HL-60 (cell line): ENCODE measurements at regions not wholly inside any gene's neighbourhood (a gene's known extent, or its start where the extent isn't known, plus 50 kb on each side); places are given as distances from the start of the nearest gene placed in this dataset.

ENCODE experiments used
- DNase-seq, 2 experiments: peaks; one replicate each; pipeline ENCODE4 v3.0.0-alpha.2; 2010 to 2020; ENCODE audit warnings: low read depth in 1 of 2, low spot score in 1 of 2
- H3K27ac ChIP-seq: fragments of 250-450 bp; sonication (Bioruptor Pico); replicated peaks from 2 replicates; pipeline ENCODE4 v1.5.1; 2020; ENCODE audit warnings: mild to moderate bottlenecking, moderate library complexity
- H3K27me3 ChIP-seq: fragments of 250-450 bp; sonication (Bioruptor Pico); 2 replicates; pipeline ENCODE4 v1.5.1; 2021; ENCODE audit warnings: mild to moderate bottlenecking, moderate library complexity; ENCODE audit not compliant: insufficient read depth, poor library complexity, severe bottlenecking
- H3K4me3 ChIP-seq: replicated peaks from 2 replicates; pipeline ENCODE4 v1.5.1; 2011; ENCODE audit warnings: mild to moderate bottlenecking, control low read depth, low read length; ENCODE audit not compliant: insufficient read depth
- GABPA ChIP-seq: IDR thresholded peaks from 2 replicates; pipeline ENCODE4 v1.6.1; 2012; ENCODE audit warnings: low read depth
- POLR2AphosphoS5 ChIP-seq: IDR thresholded peaks from 2 replicates; pipeline ENCODE4 v1.6.1; 2012; ENCODE audit warnings: low read depth
- REST ChIP-seq: IDR thresholded peaks from 2 replicates; pipeline ENCODE4 v1.6.1; 2012; ENCODE audit warnings: low read depth; ENCODE audit not compliant: insufficient replicate concordance
- SPI1 ChIP-seq: IDR thresholded peaks from 2 replicates; pipeline ENCODE4 v1.6.1; 2012; ENCODE audit warnings: low read depth, mild to moderate bottlenecking, borderline replicate concordance
- TF ChIP-seq, protein P1 (sequence below): IDR thresholded peaks from one replicate; pipeline ENCODE4 v1.5.1; 2011; ENCODE audit warnings: low read length, control low read depth, inconsistent platforms; ENCODE audit not compliant: insufficient read depth

GRCh38 chr9:113651896-113652295 lies 188.4 kb downstream of the RGS3 start:
- TF ChIP-seq POLR2AphosphoS5 = no peak
- no peak for TF ChIP-seq SPI1
- TF ChIP-seq GABPA = no peak
- TF ChIP-seq REST = no peak
- TF ChIP-seq, protein P1, sequence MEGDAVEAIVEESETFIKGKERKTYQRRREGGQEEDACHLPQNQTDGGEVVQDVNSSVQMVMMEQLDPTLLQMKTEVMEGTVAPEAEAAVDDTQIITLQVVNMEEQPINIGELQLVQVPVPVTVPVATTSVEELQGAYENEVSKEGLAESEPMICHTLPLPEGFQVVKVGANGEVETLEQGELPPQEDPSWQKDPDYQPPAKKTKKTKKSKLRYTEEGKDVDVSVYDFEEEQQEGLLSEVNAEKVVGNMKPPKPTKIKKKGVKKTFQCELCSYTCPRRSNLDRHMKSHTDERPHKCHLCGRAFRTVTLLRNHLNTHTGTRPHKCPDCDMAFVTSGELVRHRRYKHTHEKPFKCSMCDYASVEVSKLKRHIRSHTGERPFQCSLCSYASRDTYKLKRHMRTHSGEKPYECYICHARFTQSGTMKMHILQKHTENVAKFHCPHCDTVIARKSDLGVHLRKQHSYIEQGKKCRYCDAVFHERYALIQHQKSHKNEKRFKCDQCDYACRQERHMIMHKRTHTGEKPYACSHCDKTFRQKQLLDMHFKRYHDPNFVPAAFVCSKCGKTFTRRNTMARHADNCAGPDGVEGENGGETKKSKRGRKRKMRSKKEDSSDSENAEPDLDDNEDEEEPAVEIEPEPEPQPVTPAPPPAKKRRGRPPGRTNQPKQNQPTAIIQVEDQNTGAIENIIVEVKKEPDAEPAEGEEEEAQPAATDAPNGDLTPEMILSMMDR = no peak
- Histone ChIP-seq H3K4me3 (no peak overlapping the region), H3K27me3 (no peaks in the 10 kb centered on the region), H3K27ac (no peak overlapping the region)
- no peak for DNase-seq

DNA sequence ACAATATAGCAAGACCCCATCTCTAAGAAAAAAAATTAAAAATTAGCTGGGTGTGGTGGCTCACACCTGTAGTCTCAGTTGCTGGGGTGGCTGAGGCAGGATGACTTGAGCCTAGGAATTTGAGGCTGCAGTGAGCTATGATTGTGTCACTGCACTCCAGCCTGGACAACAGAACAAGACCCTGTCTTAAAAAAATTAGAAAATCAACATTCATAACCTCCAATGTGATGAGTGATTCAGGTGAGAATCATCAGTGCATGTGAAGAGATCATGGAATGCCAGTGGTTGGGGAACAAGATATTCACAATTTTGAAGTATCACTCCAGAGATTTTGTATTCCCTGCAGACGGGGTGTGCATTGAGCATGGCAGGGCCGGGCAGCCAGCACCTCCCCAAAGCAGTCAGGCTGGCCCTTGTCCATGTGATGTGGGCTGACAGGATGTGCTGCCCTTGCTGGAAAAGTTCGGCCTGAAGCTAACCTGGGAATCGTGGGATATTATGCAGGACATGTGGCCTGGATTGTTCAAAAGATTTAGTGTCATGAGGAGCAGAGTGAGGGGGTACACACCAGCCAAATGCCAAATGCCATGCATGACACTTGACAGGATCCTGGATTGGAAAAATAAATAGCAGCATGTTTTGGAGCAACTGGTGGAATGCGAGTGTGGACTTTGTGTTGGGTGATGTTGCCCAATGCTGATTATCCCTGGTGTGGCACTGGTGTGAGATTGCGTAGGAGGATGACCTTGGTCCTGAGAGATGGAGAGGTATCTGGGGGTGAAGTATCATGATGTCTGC lies 189.0 kb downstream of the RGS3 start:
- H3K4me3 ChIP-seq = no peak overlapping the region
- TF ChIP-seq GABPA = no peak
- no peak for TF ChIP-seq POLR2AphosphoS5
- TF ChIP-seq, protein P1 = no peak
- TF ChIP-seq SPI1 = no peak
- no peak for TF ChIP-seq REST
- H3K27me3 ChIP-seq = no peaks in the 10 kb centered on the region
- DNase-seq = no peak
- H3K27ac ChIP-seq = no peak overlapping the region

GRCh38 chr9:113653746-113654604 lies 190.4 kb downstream of the RGS3 start:
- no peak overlapping the region for H3K27ac ChIP-seq
- no peak for DNase-seq
- no peaks in the 10 kb centered on the region for H3K27me3 ChIP-seq
- TF ChIP-seq GABPA = no peak
- no peak overlapping the region for H3K4me3 ChIP-seq

GRCh38 chr9:113654605-113655428 lies 191.3 kb downstream of the RGS3 start:
- Histone ChIP-seq H3K27ac (no peak overlapping the region), H3K27me3 (no peaks in the 10 kb centered on the region), H3K4me3 (no peak overlapping the region)
- no peak for TF ChIP-seq REST
- TF ChIP-seq, protein P1 = no peak
- TF ChIP-seq GABPA = no peak
- no peak for TF ChIP-seq POLR2AphosphoS5
- no peak for TF ChIP-seq SPI1
- DNase-seq = no peak
